HG03196 (cell line): ENCODE measurements at regions not wholly inside any gene's neighbourhood (a gene's known extent, or its start where the extent isn't known, plus 50 kb on each side); places are given as distances from the start of the nearest gene placed in this dataset.
"Not testable (repeated sequence)": the region's sequence is repeated elsewhere in the genome, so short reads cannot be mapped to it uniquely, and the experiment has no call there.

Experiments used
- ATAC-seq: cut with Tn5 transposase; IDR thresholded peaks from one replicate; pipeline ENCODE4 v1.9.1; 2021; ENCODE audit not compliant: unreplicated experiment

- no peak for ATAC-seq
Measured at GRCh38 chr5:25029004-25029403, 384.2 kb upstream of the CDH10 start.

DNA sequence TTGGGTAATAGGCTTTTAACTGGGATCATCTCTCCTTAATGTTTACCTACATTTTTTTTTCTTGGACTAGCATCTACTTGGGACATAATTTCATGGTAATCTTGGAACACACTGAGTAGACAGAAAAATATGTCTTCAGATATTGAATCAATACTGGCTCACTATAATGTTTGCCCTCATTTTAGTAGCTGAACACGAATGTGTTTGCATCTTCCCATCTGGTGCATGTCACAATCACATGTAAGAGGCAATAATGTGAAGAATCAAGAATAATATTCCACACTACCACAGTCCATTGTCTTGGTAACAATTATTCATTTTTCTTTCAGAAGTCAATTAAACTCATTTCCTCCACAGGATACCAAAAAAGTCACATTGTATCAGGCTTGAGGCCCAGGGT, 382.7 kb upstream of the CDH10 start:
- no peak for ATAC-seq

DNA sequence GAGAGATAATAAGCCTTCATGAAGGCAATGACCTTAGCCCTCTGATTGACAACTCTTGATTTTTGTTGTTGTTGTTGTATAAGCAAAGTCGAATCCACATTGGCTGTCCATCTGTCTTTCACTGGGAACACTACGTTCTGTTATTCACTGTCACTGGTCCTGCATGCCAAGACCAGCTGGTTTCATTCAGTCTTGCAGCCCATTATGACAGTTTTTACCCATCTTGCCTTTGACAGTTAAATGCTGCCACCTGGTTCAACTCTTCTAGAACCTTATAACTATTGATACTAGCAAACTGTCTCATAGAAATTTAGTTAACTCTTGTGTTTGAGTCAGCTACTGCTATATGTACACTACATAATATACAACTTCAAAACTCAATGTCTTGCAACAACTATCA, 382.3 kb upstream of the CDH10 start:
- no peak for ATAC-seq

- ATAC-seq = no peak
Measured at GRCh38 chr5:25025831-25026230, 381.1 kb upstream of the CDH10 start.

DNA sequence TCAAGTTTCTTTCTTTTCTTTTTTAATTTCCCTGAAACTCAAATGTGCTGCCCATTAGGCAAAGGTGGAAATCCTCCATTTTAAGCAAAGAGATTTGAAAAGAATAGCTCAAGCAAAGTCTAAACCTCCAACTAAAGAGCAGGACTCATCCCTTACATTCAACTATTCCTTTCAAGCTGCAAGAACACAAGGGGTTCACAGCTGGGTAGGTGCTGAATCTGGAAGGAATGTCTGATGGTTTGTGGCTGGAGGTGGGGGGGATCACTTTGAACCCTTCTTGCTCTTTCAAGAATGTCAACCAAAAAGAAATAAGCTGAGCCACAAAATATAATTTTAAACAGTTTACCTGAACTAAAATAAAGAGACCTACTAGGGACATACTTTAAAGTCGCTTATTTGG, 375.7 kb upstream of the CDH10 start:
- no peak for ATAC-seq

DNA sequence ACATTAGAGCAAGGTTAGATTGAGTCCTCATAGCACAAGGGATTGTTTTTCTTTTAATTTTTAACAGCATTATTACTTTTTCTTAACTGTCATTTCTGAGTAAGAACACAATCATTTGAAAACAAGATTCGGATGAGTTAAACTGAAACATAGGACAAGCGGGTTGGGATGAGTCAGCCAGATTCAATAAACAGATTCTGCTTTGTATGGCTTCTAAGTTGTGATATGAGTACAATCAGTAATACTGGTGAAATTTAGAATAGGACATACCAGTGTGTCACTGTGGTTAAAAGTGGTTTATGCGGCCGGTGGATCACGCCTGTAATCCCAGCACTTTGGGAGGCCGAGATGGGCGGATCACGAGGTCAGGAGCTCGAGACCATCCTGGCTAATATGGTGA, 364.3 kb upstream of the CDH10 start:
- ATAC-seq = no peak

DNA sequence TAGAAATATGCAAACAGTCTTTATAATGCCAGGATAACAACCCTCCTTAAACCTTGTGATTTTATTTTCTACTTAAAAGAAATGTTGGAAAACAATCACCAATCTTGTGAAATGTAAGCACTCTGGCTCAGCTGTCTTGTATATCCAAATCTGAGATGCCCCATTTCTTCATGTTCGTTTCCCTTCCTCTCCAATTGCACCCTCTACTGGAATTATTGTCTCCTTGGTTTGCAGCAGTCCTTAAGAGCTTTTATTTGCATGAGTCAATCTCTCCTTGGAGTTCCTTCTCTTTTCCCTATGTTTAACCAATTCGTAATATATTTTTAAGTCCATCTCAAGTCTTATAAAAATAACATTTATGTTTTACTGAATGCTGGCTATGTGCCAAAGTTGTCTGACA, 362.0 kb upstream of the CDH10 start:
- ATAC-seq = no peak

DNA sequence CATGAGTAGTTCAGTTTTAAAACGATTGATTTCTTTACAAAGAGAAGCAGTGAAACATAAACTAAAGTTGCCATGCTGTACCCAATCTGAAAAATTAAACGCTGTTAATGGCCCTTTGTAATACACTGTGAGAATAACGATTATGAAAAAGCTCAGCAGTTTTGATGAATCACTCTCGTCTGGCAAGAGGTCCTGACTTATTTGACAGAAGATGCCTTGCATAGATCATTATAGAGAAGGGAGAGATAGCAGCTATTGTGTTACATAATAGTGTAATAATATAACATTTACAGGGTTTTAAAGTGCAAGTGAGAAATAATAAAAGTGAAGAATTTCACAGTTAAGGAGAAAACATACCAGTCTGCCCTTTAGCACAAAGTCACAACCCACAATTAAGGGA, 361.5 kb upstream of the CDH10 start:
- no peak for ATAC-seq

GRCh38 chr5:25005431-25005830, 360.7 kb upstream of the CDH10 start:
- no peak for ATAC-seq

GRCh38 chr5:25002371-25002770, 357.6 kb upstream of the CDH10 start:
- no peak for ATAC-seq

GRCh38 chr5:24999732-25000131, 355.0 kb upstream of the CDH10 start:
- no peak for ATAC-seq

DNA sequence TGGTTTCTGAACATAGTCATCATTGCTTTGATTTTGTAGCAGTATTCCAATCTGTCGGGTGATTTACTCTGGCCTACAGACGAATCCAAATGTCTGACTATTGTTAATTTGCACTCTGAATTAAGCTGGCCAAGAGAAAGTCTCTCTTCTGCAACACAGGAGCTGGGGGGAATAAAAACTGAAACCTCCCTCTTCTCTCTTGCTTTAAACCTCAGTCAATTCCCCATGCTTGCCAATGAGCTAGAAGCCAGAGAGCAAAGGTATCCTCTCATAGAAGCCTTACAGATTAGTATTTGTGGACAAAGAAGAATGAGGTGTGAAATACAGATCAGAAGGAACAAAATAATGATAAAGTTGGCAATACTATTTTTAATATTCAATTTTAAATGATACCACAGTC, 353.9 kb upstream of the CDH10 start:
- no peak for ATAC-seq

DNA sequence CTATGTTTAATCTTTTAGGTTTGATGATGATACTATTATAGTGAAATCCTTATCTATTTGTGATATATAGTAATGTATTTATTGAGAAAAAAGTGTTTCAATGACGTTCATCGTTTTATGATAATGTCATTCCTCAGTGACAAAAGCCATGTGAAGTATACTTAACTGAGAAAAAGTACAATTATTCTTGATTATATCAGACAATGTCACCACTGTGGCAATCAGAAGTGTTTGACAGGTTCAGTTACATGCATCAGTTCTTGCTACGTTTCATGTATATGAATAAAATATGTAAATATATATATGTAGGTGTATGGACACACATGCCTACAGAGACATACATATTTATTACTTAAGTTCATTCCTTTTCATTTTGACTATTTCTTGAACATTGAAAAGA, 341.5 kb upstream of the CDH10 start:
- no peak for ATAC-seq

DNA sequence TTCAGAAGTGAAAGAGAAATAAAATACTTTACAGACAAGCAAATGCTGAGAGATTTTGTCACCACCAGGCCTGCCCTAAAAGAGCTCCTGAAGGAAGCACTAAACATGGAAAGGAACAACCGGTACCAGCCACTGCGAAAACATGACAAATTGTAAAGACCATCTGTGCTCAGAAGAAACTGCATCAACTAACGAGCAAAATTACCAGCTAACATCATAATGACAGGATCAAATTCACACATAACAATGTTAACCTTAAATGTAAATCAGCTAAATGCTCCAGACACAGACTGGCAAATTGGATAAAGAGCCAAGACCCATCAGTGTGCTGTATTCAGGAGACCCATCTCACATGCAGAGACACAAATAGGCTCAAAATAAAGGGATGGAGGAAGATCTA, 333.8 kb upstream of the CDH10 start:
- ATAC-seq = not testable (repeated sequence)

GRCh38 chr5:24963611-24964010, 318.8 kb upstream of the CDH10 start:
- ATAC-seq = no peak

GRCh38 chr5:24923400-24923799, 278.6 kb upstream of the CDH10 start:
- ATAC-seq = no peak

DNA sequence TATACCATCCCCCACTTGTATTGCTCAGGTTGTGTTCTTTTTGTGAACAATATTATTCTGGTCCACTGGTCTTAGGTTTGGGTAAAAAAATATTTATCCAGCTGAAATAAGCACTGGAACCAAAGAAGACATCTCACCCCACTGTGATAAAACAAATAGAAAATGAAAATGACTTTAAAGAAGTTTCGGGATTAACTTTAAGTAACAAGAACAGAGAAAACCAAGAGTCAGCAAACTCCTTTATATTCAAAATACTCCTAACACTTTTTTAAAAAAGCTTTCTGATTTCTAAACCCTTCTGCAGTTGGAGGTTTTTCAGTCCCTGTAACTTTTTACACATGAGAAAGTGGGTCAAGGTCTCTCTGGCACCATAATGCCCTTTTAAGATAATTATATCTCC, 273.9 kb upstream of the CDH10 start:
- ATAC-seq = no peak

GRCh38 chr5:24916863-24917262, 272.1 kb upstream of the CDH10 start:
- ATAC-seq = no peak

GRCh38 chr5:24909210-24909609, 264.4 kb upstream of the CDH10 start:
- no peak for ATAC-seq

GRCh38 chr5:24906689-24907088, 261.9 kb upstream of the CDH10 start:
- no peak for ATAC-seq

DNA sequence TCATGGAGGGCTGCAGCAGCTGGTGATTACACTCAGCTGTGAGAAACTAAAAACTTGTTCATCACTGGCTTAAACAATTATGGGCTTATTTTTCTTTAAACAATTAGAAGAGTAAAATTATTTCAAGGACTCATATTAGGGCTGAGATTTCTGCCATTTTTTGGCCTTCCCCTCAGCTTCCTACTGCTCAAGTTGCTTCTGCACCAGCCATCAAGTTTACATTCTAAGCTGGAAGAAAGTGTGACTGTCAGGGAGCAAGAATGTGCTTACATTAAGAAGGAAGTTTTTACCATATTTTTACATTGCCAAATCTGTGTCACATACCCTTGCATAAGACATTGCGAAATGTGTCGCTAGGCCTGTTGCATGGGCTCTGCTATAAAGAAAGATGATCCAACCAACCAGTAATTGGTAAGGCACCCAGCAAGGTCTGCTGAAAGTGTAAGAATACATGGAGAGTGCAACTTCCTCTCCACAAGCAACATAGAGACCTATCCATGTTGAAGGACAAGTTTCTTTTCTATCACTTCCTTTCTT, 260.3 kb upstream of the CDH10 start:
- ATAC-seq = no peak

GRCh38 chr5:24899180-24899579, 254.4 kb upstream of the CDH10 start:
- no peak for ATAC-seq

- no peak for ATAC-seq
Measured at GRCh38 chr5:24864244-24864643, 219.5 kb upstream of the CDH10 start.

- no peak for ATAC-seq
Measured at GRCh38 chr5:24862117-24862516, 217.3 kb upstream of the CDH10 start.
